ENCODE measurements at regions not wholly inside any gene's neighbourhood (a gene's known extent, or its start where the extent isn't known, plus 50 kb on each side); places are given as distances from the start of the nearest gene placed in this dataset.

DNA sequence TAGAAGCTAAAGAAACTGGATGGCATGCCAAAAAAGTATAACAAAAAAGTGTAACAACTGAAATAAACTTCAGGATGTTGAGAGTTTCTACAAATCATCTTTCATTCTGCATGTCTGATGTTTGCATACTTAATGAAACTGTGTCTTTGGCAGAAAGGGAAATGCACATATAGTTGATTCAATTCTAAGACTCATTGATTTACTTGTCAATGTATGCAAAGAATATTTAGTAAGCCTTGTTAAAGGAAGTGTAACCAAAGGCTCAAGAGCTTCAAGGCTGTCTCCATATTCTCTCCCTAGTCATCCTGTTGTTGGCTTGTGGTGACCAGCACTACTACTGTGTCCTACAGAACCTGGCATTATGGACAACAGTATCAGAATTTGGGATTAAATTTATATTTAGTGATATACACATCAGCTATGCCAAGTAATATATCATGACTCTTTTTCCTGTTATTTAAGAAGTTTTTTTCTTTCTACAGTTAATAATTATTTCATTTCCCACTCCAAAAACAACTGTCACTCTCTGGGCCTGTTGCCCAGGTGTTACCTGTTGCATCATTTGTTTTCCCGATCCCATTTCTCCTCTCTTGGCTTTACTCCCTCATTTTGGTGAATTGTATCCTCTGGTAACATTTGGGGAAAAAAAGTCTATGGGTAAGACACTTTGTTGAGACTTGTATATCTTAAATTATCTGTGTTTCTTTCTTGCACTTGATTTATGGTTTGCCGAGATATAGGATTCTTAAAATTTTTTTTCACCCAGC lies 226.6 kb upstream of the BMPER start:
- no TSS peak for BruUV-seq (replicated peaks)
- Mint-ChIP-seq H3K27ac (ENCODE audit: unreplicated experiment) (no peak overlapping the region), H3K27me3 (ENCODE audit: unreplicated experiment) (no peaks in the 10 kb centered on the region), H3K4me3 (ENCODE audit: low read depth, unreplicated experiment) (no peak overlapping the region), H3K9me3 (ENCODE audit: low read depth, unreplicated experiment) (peaks cover 7% of the 10 kb centered on the region), H3K4me1 (ENCODE audit: low read depth, unreplicated experiment) (no peaks in the 10 kb centered on the region), H3K36me3 (ENCODE audit: insufficient read depth, unreplicated experiment) (no peaks in the 10 kb centered on the region)
- no peak for TF ChIP-seq CTCF (IDR thresholded peaks at IDR 0.05; ENCODE audit: unreplicated experiment)
- CTCF ChIA-PET, result no interaction called here
- no peak for DNase-seq
- intact Hi-C loops (cut with micrococcal nuclease; ENCODE audit: unreplicated experiment), result no loop called here

- Mint-ChIP-seq H3K36me3 (ENCODE audit: insufficient read depth, unreplicated experiment) (no peaks in the 10 kb centered on the region), H3K4me3 (ENCODE audit: low read depth, unreplicated experiment) (no peak overlapping the region), H3K27me3 (ENCODE audit: unreplicated experiment) (no peaks in the 10 kb centered on the region), H3K27ac (ENCODE audit: unreplicated experiment) (no peak overlapping the region), H3K4me1 (ENCODE audit: low read depth, unreplicated experiment) (no peaks in the 10 kb centered on the region), H3K9me3 (ENCODE audit: low read depth, unreplicated experiment) (peaks cover 7% of the 10 kb centered on the region)
- CTCF ChIA-PET, result no interaction called here
- no TSS peak for BruUV-seq (replicated peaks)
- intact Hi-C loops (cut with micrococcal nuclease; ENCODE audit: unreplicated experiment), result no loop called here
- TF ChIP-seq CTCF (IDR thresholded peaks at IDR 0.05; ENCODE audit: unreplicated experiment), result no peak
- no peak for DNase-seq
Observed at GRCh38 chr7:33680682-33681081, 224.7 kb upstream of the BMPER start.

- H3K27me3 Mint-ChIP-seq (ENCODE audit: unreplicated experiment), result no peaks in the 10 kb centered on the region
- H3K4me1 Mint-ChIP-seq (ENCODE audit: low read depth, unreplicated experiment), result no peaks in the 10 kb centered on the region
- no TSS peak for BruUV-seq (replicated peaks)
- H3K4me3 Mint-ChIP-seq (ENCODE audit: low read depth, unreplicated experiment), result no peak overlapping the region
- no peak for DNase-seq
- no peak overlapping the region for H3K27ac Mint-ChIP-seq (ENCODE audit: unreplicated experiment)
- no peaks in the 10 kb centered on the region for H3K9me3 Mint-ChIP-seq (ENCODE audit: low read depth, unreplicated experiment)
- H3K36me3 Mint-ChIP-seq (ENCODE audit: insufficient read depth, unreplicated experiment), result no peaks in the 10 kb centered on the region
- TF ChIP-seq CTCF (IDR thresholded peaks at IDR 0.05; ENCODE audit: unreplicated experiment), result no peak
- intact Hi-C loops (cut with micrococcal nuclease; ENCODE audit: unreplicated experiment), result no loop called here
- CTCF ChIA-PET, result interaction anchor here (0.6 kb wide), 1 partner anchor 29 kb away, joined by 4 read pairs; no protein-coding TSS in a partner anchor
Observed at GRCh38 chr7:33685503-33685902, 219.8 kb upstream of the BMPER start.

- intact Hi-C loops (cut with micrococcal nuclease; ENCODE audit: unreplicated experiment), result no loop called here
- CTCF ChIA-PET, result interaction anchor here (0.6 kb wide), 1 partner anchor 28 kb away, joined by 4 read pairs; no protein-coding TSS in a partner anchor
- no peak for TF ChIP-seq CTCF (IDR thresholded peaks at IDR 0.05; ENCODE audit: unreplicated experiment)
- Mint-ChIP-seq H3K9me3 (ENCODE audit: low read depth, unreplicated experiment) (peaks cover 3% of the 10 kb centered on the region), H3K4me3 (ENCODE audit: low read depth, unreplicated experiment) (no peak overlapping the region), H3K27ac (ENCODE audit: unreplicated experiment) (no peak overlapping the region), H3K4me1 (ENCODE audit: low read depth, unreplicated experiment) (no peaks in the 10 kb centered on the region), H3K36me3 (ENCODE audit: insufficient read depth, unreplicated experiment) (no peaks in the 10 kb centered on the region), H3K27me3 (ENCODE audit: unreplicated experiment) (no peaks in the 10 kb centered on the region)
- DNase-seq, result no peak
- BruUV-seq (replicated peaks), result no TSS peak
Observed at GRCh38 chr7:33685981-33686683, 219.2 kb upstream of the BMPER start.

All from Calu3 (cell line).